H9 (cell line): ENCODE measurements at regions not wholly inside any gene's neighbourhood (a gene's known extent, or its start where the extent isn't known, plus 50 kb on each side); places are given as distances from the start of the nearest gene placed in this dataset.

ENCODE experiments used
- DNase-seq: peaks from one replicate; pipeline ENCODE4 v3.0.0-alpha.2; 2017
- H2AFZ ChIP-seq: one replicate; pipeline ENCODE4 v1.6.1; 2013; ENCODE audit warnings: mild to moderate bottlenecking, low read length, control low read depth, moderate library complexity
- H2AK5ac ChIP-seq: 2 replicates; pipeline ENCODE4 v1.6.1; 2013; ENCODE audit warnings: low read length, control low read depth, mixed read lengths; ENCODE audit not compliant: insufficient read length
- H2BK120ac ChIP-seq: one replicate; pipeline ENCODE4 v1.6.1; 2013; ENCODE audit warnings: low read depth, mild to moderate bottlenecking, low read length, control low read depth, inconsistent platforms; ENCODE audit not compliant: poor library complexity, severe bottlenecking
- H2BK12ac ChIP-seq: 2 replicates; pipeline ENCODE4 v1.6.1; 2013; ENCODE audit warnings: low read length, control low read depth, mixed read lengths, low read depth; ENCODE audit not compliant: insufficient read length
- H2BK15ac ChIP-seq: 2 replicates; pipeline ENCODE4 v1.6.1; 2013; ENCODE audit warnings: low read depth, low read length, control low read depth
- H2BK20ac ChIP-seq: one replicate; pipeline ENCODE4 v1.6.1; 2013; ENCODE audit warnings: low read depth, mild to moderate bottlenecking, low read length, control low read depth, inconsistent platforms; ENCODE audit not compliant: poor library complexity, severe bottlenecking
- H2BK5ac ChIP-seq: 2 replicates; pipeline ENCODE4 v1.6.1; 2013; ENCODE audit warnings: low read length, control low read depth, mixed read lengths; ENCODE audit not compliant: insufficient read length
- H3K14ac ChIP-seq: 2 replicates; pipeline ENCODE4 v1.6.1; 2013; ENCODE audit warnings: low read length, control low read depth; ENCODE audit not compliant: insufficient read depth
- H3K18ac ChIP-seq: 2 replicates; pipeline ENCODE4 v1.6.1; 2013; ENCODE audit warnings: low read depth, mild to moderate bottlenecking, mixed read lengths, low read length, control low read depth; ENCODE audit not compliant: insufficient read length
- H3K23ac ChIP-seq: 2 replicates; pipeline ENCODE4 v1.6.1; 2013; ENCODE audit warnings: low read length, control low read depth, mixed read lengths, low read depth; ENCODE audit not compliant: insufficient read length
- H3K23me2 ChIP-seq: 2 replicates; pipeline ENCODE4 v1.6.1; 2013; ENCODE audit warnings: low read depth, mild to moderate bottlenecking, mixed read lengths, low read length, control low read depth; ENCODE audit not compliant: insufficient read length, poor library complexity, severe bottlenecking
- H3K27ac ChIP-seq: 2 replicates; pipeline ENCODE4 v1.5.1; 2013; ENCODE audit warnings: low read length, control low read depth, mixed read lengths, low read depth; ENCODE audit not compliant: insufficient read length
- H3K27me3 ChIP-seq: 2 replicates; pipeline ENCODE4 v1.6.1; 2013; ENCODE audit warnings: low read length, control low read depth, inconsistent platforms; ENCODE audit not compliant: insufficient read depth
- H3K4ac ChIP-seq: 2 replicates; pipeline ENCODE4 v1.6.1; 2013; ENCODE audit warnings: low read depth, mild to moderate bottlenecking, control low read depth, inconsistent platforms, low read length, moderate library complexity
- H3K4me1 ChIP-seq: 2 replicates; pipeline ENCODE4 v1.6.1; 2013; ENCODE audit warnings: low read length, control low read depth, inconsistent platforms; ENCODE audit not compliant: insufficient read depth
- H3K4me2 ChIP-seq: 2 replicates; pipeline ENCODE4 v1.6.1; 2013; ENCODE audit warnings: low read length, control low read depth, mixed read lengths; ENCODE audit not compliant: insufficient read length, insufficient read depth
- H3K56ac ChIP-seq: 2 replicates; pipeline ENCODE4 v1.6.1; 2013; ENCODE audit warnings: low read depth, mild to moderate bottlenecking, mixed read lengths, low read length, control low read depth; ENCODE audit not compliant: insufficient read length
- H3K79me1 ChIP-seq: 2 replicates; pipeline ENCODE4 v1.6.1; 2013; ENCODE audit warnings: low read depth, mild to moderate bottlenecking, moderate library complexity, low read length, control low read depth, inconsistent platforms; ENCODE audit not compliant: insufficient read depth, poor library complexity, severe bottlenecking
- H3K79me2 ChIP-seq: 2 replicates; pipeline ENCODE4 v1.6.1; 2013; ENCODE audit warnings: low read length, control low read depth, inconsistent platforms; ENCODE audit not compliant: insufficient read depth
- H3K9ac ChIP-seq: 2 replicates; pipeline ENCODE4 v1.6.1; 2013; ENCODE audit warnings: low read length, control low read depth, mixed read lengths; ENCODE audit not compliant: insufficient read length; ENCODE audit errors: extremely low read depth
- H3K9me3 ChIP-seq: one replicate; pipeline ENCODE4 v1.6.1; 2013; ENCODE audit warnings: low read depth, low read length, inconsistent platforms; ENCODE audit not compliant: control insufficient read depth
- H3T11ph ChIP-seq: one replicate; pipeline ENCODE4 v1.6.1; 2013; ENCODE audit warnings: mild to moderate bottlenecking, low read length, control low read depth, inconsistent platforms
- H4K20me1 ChIP-seq: one replicate; pipeline ENCODE4 v1.6.1; 2013; ENCODE audit not compliant: control insufficient read depth, insufficient read length, insufficient read depth
- H4K5ac ChIP-seq: 2 replicates; pipeline ENCODE4 v1.6.1; 2013; ENCODE audit warnings: low read depth, mild to moderate bottlenecking, mixed read lengths, low read length, control low read depth; ENCODE audit not compliant: insufficient read length
- H4K8ac ChIP-seq: replicated peaks from 2 replicates; pipeline ENCODE4 v1.6.1; 2013; ENCODE audit warnings: low read length, control low read depth, mixed read lengths, low read depth; ENCODE audit not compliant: insufficient read length
- H4K91ac ChIP-seq: 2 replicates; pipeline ENCODE4 v1.6.1; 2013; ENCODE audit warnings: low read depth, mild to moderate bottlenecking, moderate library complexity, mixed read lengths, low read length, control low read depth; ENCODE audit not compliant: insufficient read length
- H3K27ac Mint-ChIP-seq, 3 experiments: 2 replicates in 2 of 3; 3 replicates in 1 of 3; pipeline ENCODE4 v1.8.0; 2020 to 2021; ENCODE audit warnings: mixed read lengths in 3 of 3, mild to moderate bottlenecking in 1 of 3, moderate library complexity in 1 of 3
- H3K27me3 Mint-ChIP-seq: 2 replicates; pipeline ENCODE4 v1.8.0; 2021; ENCODE audit warnings: low read depth, mild to moderate bottlenecking, moderate library complexity, mixed read lengths
- H3K36me3 Mint-ChIP-seq, 3 experiments: 2 replicates in 2 of 3; 3 replicates in 1 of 3; pipeline ENCODE4 v1.8.0; 2020 to 2021; ENCODE audit warnings: low read depth in 3 of 3, mixed read lengths in 3 of 3; ENCODE audit not compliant: insufficient read depth in 1 of 3
- H3K4me1 Mint-ChIP-seq, 2 experiments: 2 replicates each; pipeline ENCODE4 v1.8.0; 2020; ENCODE audit warnings: mixed read lengths in 2 of 2
- H3K4me3 Mint-ChIP-seq, 2 experiments: 2 replicates in 1 of 2; 3 replicates in 1 of 2; pipeline ENCODE4 v1.8.0; 2020 to 2021; ENCODE audit warnings: mild to moderate bottlenecking in 2 of 2, mixed read lengths in 2 of 2, moderate library complexity in 1 of 2
- H3K9me3 Mint-ChIP-seq, 2 experiments: 2 replicates in 1 of 2; 3 replicates in 1 of 2; pipeline ENCODE4 v1.8.0; 2020; ENCODE audit warnings: mild to moderate bottlenecking in 2 of 2, mixed read lengths in 2 of 2, moderate library complexity in 1 of 2
- WGBS: extraction: QIAGEN DNeasy Blood & Tissue Kit; methylation state at CpG from one replicate; pipeline ENCODE4 v1.1.7; 2013; ENCODE audit warnings: missing lambda C conversion rate, low lambda C conversion rate, mixed read lengths; ENCODE audit not compliant: insufficient read length; ENCODE audit errors: extremely low coverage; 5-methylcytosine and 5-hydroxymethylcytosine counted together
- TF ChIP-seq, protein P1 (sequence below): fragments of 200-600 bp; sonication (generic); conservative IDR thresholded peaks from 3 replicates; pipeline ENCODE4 v1.8.0; 2021; ENCODE audit warnings: antibody characterized with exemption, mild to moderate bottlenecking

DNA sequence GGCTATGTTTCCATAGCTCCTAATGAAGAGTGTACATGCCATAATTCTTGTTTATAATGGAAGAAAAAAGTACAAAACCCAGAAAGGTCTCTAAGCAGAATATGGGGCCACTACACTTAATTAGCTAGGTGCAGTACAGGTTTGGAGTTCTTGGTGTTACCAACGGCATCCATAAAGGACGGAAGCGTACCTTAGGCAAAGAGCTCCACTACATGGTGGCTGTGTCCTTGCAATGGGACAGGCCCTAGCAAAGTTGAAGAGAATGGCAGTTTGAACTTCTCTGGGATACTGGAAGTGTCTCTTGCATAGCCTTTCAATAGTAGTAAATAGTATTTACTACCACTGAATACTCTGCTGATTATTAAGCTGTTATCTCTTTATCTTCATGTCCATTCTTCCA lies 371.7 kb upstream of the MMS22L start:
- no peak overlapping the region for H2BK12ac ChIP-seq
- H3K79me1 ChIP-seq, result no peaks in the 10 kb centered on the region
- no peak overlapping the region for H3K4me2 ChIP-seq
- H3K23ac ChIP-seq, result no peak overlapping the region
- H2BK15ac ChIP-seq, result no peak overlapping the region
- no CpG with 5 or more reads among the region's 3 CpGs for WGBS
- no peak overlapping the region for H3K14ac ChIP-seq
- no peaks in the 10 kb centered on the region for H3K79me2 ChIP-seq
- Mint-ChIP-seq H3K4me1 (peaks cover 7 to 8% of the 10 kb centered on the region in 2 experiments), H3K4me3 (no peak overlapping the region), H3K27me3 (no peaks in the 10 kb centered on the region), H3K27ac (no peak overlapping the region), H3K9me3 (no peaks in the 10 kb centered on the region), H3K36me3 (no peaks in the 10 kb centered on the region)
- no peak for DNase-seq
- no peaks in the 10 kb centered on the region for H4K20me1 ChIP-seq
- H3K18ac ChIP-seq, result no peak overlapping the region
- no peak overlapping the region for H2BK20ac ChIP-seq
- no peak overlapping the region for H4K91ac ChIP-seq
- no peak overlapping the region for H4K8ac ChIP-seq
- no peaks in the 10 kb centered on the region for H3K4me1 ChIP-seq
- TF ChIP-seq, protein P1, sequence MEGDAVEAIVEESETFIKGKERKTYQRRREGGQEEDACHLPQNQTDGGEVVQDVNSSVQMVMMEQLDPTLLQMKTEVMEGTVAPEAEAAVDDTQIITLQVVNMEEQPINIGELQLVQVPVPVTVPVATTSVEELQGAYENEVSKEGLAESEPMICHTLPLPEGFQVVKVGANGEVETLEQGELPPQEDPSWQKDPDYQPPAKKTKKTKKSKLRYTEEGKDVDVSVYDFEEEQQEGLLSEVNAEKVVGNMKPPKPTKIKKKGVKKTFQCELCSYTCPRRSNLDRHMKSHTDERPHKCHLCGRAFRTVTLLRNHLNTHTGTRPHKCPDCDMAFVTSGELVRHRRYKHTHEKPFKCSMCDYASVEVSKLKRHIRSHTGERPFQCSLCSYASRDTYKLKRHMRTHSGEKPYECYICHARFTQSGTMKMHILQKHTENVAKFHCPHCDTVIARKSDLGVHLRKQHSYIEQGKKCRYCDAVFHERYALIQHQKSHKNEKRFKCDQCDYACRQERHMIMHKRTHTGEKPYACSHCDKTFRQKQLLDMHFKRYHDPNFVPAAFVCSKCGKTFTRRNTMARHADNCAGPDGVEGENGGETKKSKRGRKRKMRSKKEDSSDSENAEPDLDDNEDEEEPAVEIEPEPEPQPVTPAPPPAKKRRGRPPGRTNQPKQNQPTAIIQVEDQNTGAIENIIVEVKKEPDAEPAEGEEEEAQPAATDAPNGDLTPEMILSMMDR, result 0 out of 3 replicates have a peak, but pooled peaks have one; percentile 23
- H3K27ac ChIP-seq, result no peak overlapping the region
- H2AFZ ChIP-seq, result no peak overlapping the region
- H2AK5ac ChIP-seq, result no peak overlapping the region
- H3K9me3 ChIP-seq, result no peaks in the 10 kb centered on the region
- H3K56ac ChIP-seq, result no peak overlapping the region
- no peaks in the 10 kb centered on the region for H3K23me2 ChIP-seq
- no peak overlapping the region for H2BK5ac ChIP-seq
- H4K5ac ChIP-seq, result no peak overlapping the region
- H3K4ac ChIP-seq, result no peak overlapping the region
- H3K27me3 ChIP-seq, result no peaks in the 10 kb centered on the region
- H2BK120ac ChIP-seq, result no peak overlapping the region
- no peak overlapping the region for H3T11ph ChIP-seq
- no peak overlapping the region for H3K9ac ChIP-seq
